IMR-90 (cell line): ENCODE measurements at regions not wholly inside any gene's neighbourhood (a gene's known extent, or its start where the extent isn't known, plus 50 kb on each side); places are given as distances from the start of the nearest gene placed in this dataset.

Source experiments
- BHLHE40 ChIP-seq: fragments of 150-350 bp; IDR thresholded peaks from 2 replicates; pipeline ENCODE4 v1.6.1; 2016; ENCODE audit warnings: mild to moderate bottlenecking, low read depth, low read length
- CEBPB ChIP-seq: IDR thresholded peaks from 2 replicates; pipeline ENCODE4 v1.6.1; 2012; ENCODE audit warnings: low read depth, low read length, improper control_type of control experiment
- MAZ ChIP-seq: IDR thresholded peaks from 2 replicates; pipeline ENCODE4 v1.6.1; 2012; ENCODE audit warnings: low read depth, mild to moderate bottlenecking, low read length, improper control_type of control experiment, moderate library complexity, borderline replicate concordance
- MXI1 ChIP-seq: IDR thresholded peaks from 2 replicates; pipeline ENCODE4 v1.6.1; 2012; ENCODE audit warnings: low read depth, mild to moderate bottlenecking, low read length, moderate library complexity, borderline replicate concordance
- POLR2A ChIP-seq: IDR thresholded peaks from 2 replicates; pipeline ENCODE4 v1.6.1; 2012; ENCODE audit warnings: mild to moderate bottlenecking, low read depth, low read length
- SMC3 ChIP-seq: fragments of 150-350 bp; IDR thresholded peaks from 2 replicates; pipeline ENCODE4 v1.6.1; 2016; ENCODE audit warnings: low read depth, mild to moderate bottlenecking, antibody characterized with exemption, low read length, moderate library complexity
- USF2 ChIP-seq: fragments of 150-350 bp; IDR thresholded peaks from 2 replicates; pipeline ENCODE4 v1.6.1; 2017; ENCODE audit warnings: mild to moderate bottlenecking, antibody characterized with exemption, low read length, low read depth
- TF ChIP-seq, protein P1 (sequence below): conservative IDR thresholded peaks from 2 replicates; pipeline ENCODE4 v1.5.1; 2012; ENCODE audit warnings: mild to moderate bottlenecking, low read depth, low read length, improper control_type of control experiment

GRCh38 chr2:150693556-150693955 lies 206.1 kb upstream of the RND3 start:
- TF ChIP-seq, protein P1, sequence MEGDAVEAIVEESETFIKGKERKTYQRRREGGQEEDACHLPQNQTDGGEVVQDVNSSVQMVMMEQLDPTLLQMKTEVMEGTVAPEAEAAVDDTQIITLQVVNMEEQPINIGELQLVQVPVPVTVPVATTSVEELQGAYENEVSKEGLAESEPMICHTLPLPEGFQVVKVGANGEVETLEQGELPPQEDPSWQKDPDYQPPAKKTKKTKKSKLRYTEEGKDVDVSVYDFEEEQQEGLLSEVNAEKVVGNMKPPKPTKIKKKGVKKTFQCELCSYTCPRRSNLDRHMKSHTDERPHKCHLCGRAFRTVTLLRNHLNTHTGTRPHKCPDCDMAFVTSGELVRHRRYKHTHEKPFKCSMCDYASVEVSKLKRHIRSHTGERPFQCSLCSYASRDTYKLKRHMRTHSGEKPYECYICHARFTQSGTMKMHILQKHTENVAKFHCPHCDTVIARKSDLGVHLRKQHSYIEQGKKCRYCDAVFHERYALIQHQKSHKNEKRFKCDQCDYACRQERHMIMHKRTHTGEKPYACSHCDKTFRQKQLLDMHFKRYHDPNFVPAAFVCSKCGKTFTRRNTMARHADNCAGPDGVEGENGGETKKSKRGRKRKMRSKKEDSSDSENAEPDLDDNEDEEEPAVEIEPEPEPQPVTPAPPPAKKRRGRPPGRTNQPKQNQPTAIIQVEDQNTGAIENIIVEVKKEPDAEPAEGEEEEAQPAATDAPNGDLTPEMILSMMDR = no peak
- no peak for TF ChIP-seq MAZ
- TF ChIP-seq SMC3 = no peak
- no peak for TF ChIP-seq BHLHE40
- no peak for TF ChIP-seq MXI1
- TF ChIP-seq USF2 = no peak
- no peak for TF ChIP-seq CEBPB
- TF ChIP-seq POLR2A = no peak
